Panc1 (cell line): ENCODE measurements at regions not wholly inside any gene's neighbourhood (a gene's known extent, or its start where the extent isn't known, plus 50 kb on each side); places are given as distances from the start of the nearest gene placed in this dataset.

Experiments
- ATAC-seq: fragments of 200-7000 bp; cut with Tn5 transposase; 2 replicates; pipeline ENCODE4 v1.9.1; 2020; ENCODE audit warnings: mild to moderate bottlenecking, moderate library complexity
- BruUV-seq: library from RNA; stranded (reverse); fragments of 400-500 nt; replicated peaks from 2 replicates; lab custom pipeline; 2021; lab: Mats Ljungman, UMichigan
- CTCF ChIA-PET: fragments of 300-600 bp; sonication (Branson Sonifier 250); formaldehyde crosslinking; loops from one replicate; lab custom pipeline; 2022; ENCODE audit warnings: antibody characterized with exemption; lab: Charles Lee
- POLR2A ChIA-PET: fragments of 300-600 bp; sonication (Branson Sonifier 250); formaldehyde crosslinking; loops from one replicate; lab custom pipeline; 2022; ENCODE audit warnings: antibody characterized with exemption; lab: Charles Lee
- DNase-seq: peaks from one replicate; pipeline ENCODE4 v3.0.0-alpha.2; 2010; ENCODE audit warnings: low read depth, low spot score
- H3K27ac ChIP-seq: 2 replicates; pipeline ENCODE4 v1.5.1; 2011; ENCODE audit warnings: mild to moderate bottlenecking, low read length, inconsistent platforms
- H3K27me3 ChIP-seq: fragments of 200-500 bp; sonication (Bioruptor generic); 2 replicates; pipeline ENCODE4 v1.6.0; 2014; ENCODE audit warnings: low read length, inconsistent platforms; ENCODE audit not compliant: control insufficient read depth, insufficient read depth
- H3K36me3 ChIP-seq: fragments of 200-500 bp; sonication (Bioruptor generic); 2 replicates; pipeline ENCODE4 v1.5.1; 2014; ENCODE audit warnings: inconsistent platforms, mild to moderate bottlenecking, low read length, moderate library complexity; ENCODE audit not compliant: control insufficient read depth, insufficient read depth
- H3K4me1 ChIP-seq: 2 replicates; pipeline ENCODE4 v1.5.1; 2011; ENCODE audit warnings: inconsistent platforms, mild to moderate bottlenecking, low read length, moderate library complexity; ENCODE audit not compliant: control insufficient read depth, insufficient read depth
- H3K4me3 ChIP-seq, 2 experiments: 2 replicates each; pipeline ENCODE4 v1.5.1; 2011 to 2012; ENCODE audit warnings: low read depth in 2 of 2, low read length in 2 of 2, mild to moderate bottlenecking in 2 of 2, inconsistent platforms in 1 of 2, moderate library complexity in 1 of 2
- H3K9me3 ChIP-seq: fragments of 200-500 bp; sonication (Bioruptor generic); 2 replicates; pipeline ENCODE4 v1.5.1; 2014; ENCODE audit warnings: low read depth, mild to moderate bottlenecking, inconsistent platforms, low read length, moderate library complexity; ENCODE audit not compliant: control insufficient read depth, insufficient read depth
- POLR2AphosphoS5 ChIP-seq: IDR thresholded peaks from 2 replicates; pipeline ENCODE4 v1.6.1; 2012; ENCODE audit warnings: mild to moderate bottlenecking, low read depth, low read length, moderate library complexity
- REST ChIP-seq, 2 experiments: IDR thresholded peaks; 2 replicates each; pipeline ENCODE4 v1.6.1; 2011 to 2012; ENCODE audit warnings: low read depth in 2 of 2, control low read depth in 1 of 2, low read length in 1 of 2, mild to moderate bottlenecking in 1 of 2, moderate library complexity in 1 of 2; ENCODE audit not compliant: insufficient read depth in 1 of 2
- SIN3A ChIP-seq: IDR thresholded peaks from 2 replicates; pipeline ENCODE4 v1.6.1; 2012; ENCODE audit warnings: low read depth, mild to moderate bottlenecking, low read length, moderate library complexity, borderline replicate concordance; ENCODE audit not compliant: insufficient read depth
- TCF7L2 ChIP-seq: IDR thresholded peaks from 2 replicates; pipeline ENCODE4 v1.6.1; 2011; ENCODE audit warnings: mild to moderate bottlenecking, low read depth, low read length, inconsistent platforms
- in situ Hi-C: cut with HindIII; loops from 2 replicates; pipeline ENCODE4 v1.10.0; 2016; ENCODE audit warnings: low sequenced_read_pairs, low pct_unique_long_range_greater_than_20kb
- intact Hi-C: fragments of 100-400 bp; cut with micrococcal nuclease; formaldehyde crosslinking; loops from one replicate; pipeline ENCODE4 v1.10.0; 2022; ENCODE audit not compliant: unreplicated experiment
- TF ChIP-seq, protein P1 (sequence below): fragments of 450-650 bp; IDR thresholded peaks from 2 replicates; pipeline ENCODE4 v1.5.1; 2017; ENCODE audit warnings: mild to moderate bottlenecking

DNA sequence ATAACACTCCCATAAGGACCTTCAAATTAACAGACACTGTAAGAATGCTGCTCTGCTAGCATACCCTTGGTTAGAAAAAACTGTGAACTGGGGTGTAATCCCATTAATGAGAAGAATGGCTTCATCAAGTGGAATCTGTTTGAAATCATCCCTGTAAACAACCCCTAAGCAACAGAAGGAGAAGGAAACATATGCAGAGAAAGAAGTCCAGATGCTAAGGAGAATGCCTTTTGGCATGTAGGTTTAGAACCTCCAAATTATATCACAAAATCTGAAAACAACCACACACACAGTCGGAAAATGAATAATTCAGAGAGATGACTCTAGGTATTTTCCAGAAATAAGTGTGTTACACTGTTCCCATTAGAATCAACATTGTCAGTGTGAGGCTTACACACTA is 140.2 kb downstream of the NUAK1 start:
- Histone ChIP-seq H3K9me3 (no peaks in the 10 kb centered on the region), H3K4me1 (no peaks in the 10 kb centered on the region), H3K27me3 (no peaks in the 10 kb centered on the region), H3K36me3 (no peaks in the 10 kb centered on the region), H3K4me3 (no peak overlapping the region), H3K27ac (no peak overlapping the region)
- in situ Hi-C loops (no loop called here), intact Hi-C loops (no loop called here)
- no TSS peak for BruUV-seq
- CTCF ChIA-PET = no interaction called here
- ATAC-seq (no peak), DNase-seq (no peak)
- POLR2A ChIA-PET = no interaction called here
- TF ChIP-seq POLR2AphosphoS5 = no peak
- no peak for TF ChIP-seq REST (IDR thresholded peaks at IDR 0.05; ENCODE audit: insufficient read depth in 1 of 2, low read depth in 2 of 2, low read length in 1 of 2)
- TF ChIP-seq, protein P1, sequence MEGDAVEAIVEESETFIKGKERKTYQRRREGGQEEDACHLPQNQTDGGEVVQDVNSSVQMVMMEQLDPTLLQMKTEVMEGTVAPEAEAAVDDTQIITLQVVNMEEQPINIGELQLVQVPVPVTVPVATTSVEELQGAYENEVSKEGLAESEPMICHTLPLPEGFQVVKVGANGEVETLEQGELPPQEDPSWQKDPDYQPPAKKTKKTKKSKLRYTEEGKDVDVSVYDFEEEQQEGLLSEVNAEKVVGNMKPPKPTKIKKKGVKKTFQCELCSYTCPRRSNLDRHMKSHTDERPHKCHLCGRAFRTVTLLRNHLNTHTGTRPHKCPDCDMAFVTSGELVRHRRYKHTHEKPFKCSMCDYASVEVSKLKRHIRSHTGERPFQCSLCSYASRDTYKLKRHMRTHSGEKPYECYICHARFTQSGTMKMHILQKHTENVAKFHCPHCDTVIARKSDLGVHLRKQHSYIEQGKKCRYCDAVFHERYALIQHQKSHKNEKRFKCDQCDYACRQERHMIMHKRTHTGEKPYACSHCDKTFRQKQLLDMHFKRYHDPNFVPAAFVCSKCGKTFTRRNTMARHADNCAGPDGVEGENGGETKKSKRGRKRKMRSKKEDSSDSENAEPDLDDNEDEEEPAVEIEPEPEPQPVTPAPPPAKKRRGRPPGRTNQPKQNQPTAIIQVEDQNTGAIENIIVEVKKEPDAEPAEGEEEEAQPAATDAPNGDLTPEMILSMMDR = no peak
- TF ChIP-seq SIN3A = no peak
- no peak for TF ChIP-seq TCF7L2

- no peaks in the 10 kb centered on the region for H3K36me3 ChIP-seq
- no peak overlapping the region for H3K4me3 ChIP-seq
- DNase-seq = no peak
- no peaks in the 10 kb centered on the region for H3K4me1 ChIP-seq
- in situ Hi-C loops (no loop called here), intact Hi-C loops (no loop called here)
- ATAC-seq = no peak
- CTCF ChIA-PET = no interaction called here
- BruUV-seq = no TSS peak
- POLR2A ChIA-PET = no interaction called here
- H3K27ac ChIP-seq = no peak overlapping the region
- H3K9me3 ChIP-seq = no peaks in the 10 kb centered on the region
- H3K27me3 ChIP-seq = no peaks in the 10 kb centered on the region
- TF ChIP-seq, protein P1 = no peak
- no peak for TF ChIP-seq TCF7L2
- no peak for TF ChIP-seq SIN3A
- TF ChIP-seq REST (IDR thresholded peaks at IDR 0.05; ENCODE audit: insufficient read depth in 1 of 2, low read depth in 2 of 2, low read length in 1 of 2) = no peak
- TF ChIP-seq POLR2AphosphoS5 = no peak
Observed at GRCh38 chr12:106000382-106001104, 138.2 kb downstream of the NUAK1 start.
